RWPE1 (cell line): ENCODE measurements at regions not wholly inside any gene's neighbourhood (a gene's known extent, or its start where the extent isn't known, plus 50 kb on each side); places are given as distances from the start of the nearest gene placed in this dataset.

ENCODE experiments used
- CTCF ChIA-PET: fragments of 350-600 bp; sonication (Branson Sonifier 250); formaldehyde crosslinking; extraction: SDS; loops from one replicate; lab custom pipeline; 2021; lab: Yijun Ruan, JAX
- POLR2A ChIA-PET: fragments of 400-600 bp; formaldehyde crosslinking; extraction: SDS; loops from one replicate; lab custom pipeline; 2020; ENCODE audit warnings: antibody characterized with exemption; ENCODE audit not compliant: low non-redundant PET; lab: Yijun Ruan, JAX
- DNase-seq: peaks from one replicate; pipeline ENCODE4 v3.0.0; 2012; ENCODE audit warnings: low spot score
- H3K27ac ChIP-seq: fragments of 450-650 bp; 2 replicates; pipeline ENCODE4 v1.5.1; 2017
- CTCF ChIP-seq: fragments of 450-650 bp; conservative IDR thresholded peaks from 2 replicates; pipeline ENCODE4 v1.5.1; 2017; ENCODE audit warnings: low read depth, mild to moderate bottlenecking

GRCh38 chr3:157815739-157816138 is 290.5 kb downstream of the SHOX2 start:
- no peak for TF ChIP-seq CTCF
- ChIA-PET POLR2A (no interaction called here), CTCF (interaction anchor here (0.6 kb wide), 1 partner anchor 143 kb away, joined by 3 read pairs; no protein-coding TSS in a partner anchor)
- DNase-seq, result no peak
- H3K27ac ChIP-seq, result no peak overlapping the region

GRCh38 chr3:157810924-157811718 is 295.1 kb downstream of the SHOX2 start:
- no peak for TF ChIP-seq CTCF
- H3K27ac ChIP-seq, result no peak overlapping the region
- CTCF ChIA-PET, result no interaction called here

GRCh38 chr3:157807280-157807679 is 298.9 kb downstream of the SHOX2 start:
- peak; percentile 17 for DNase-seq
- H3K27ac ChIP-seq, result no peak overlapping the region
- CTCF ChIA-PET, result no interaction called here
- no peak for TF ChIP-seq CTCF
- POLR2A ChIA-PET, result no interaction called here

More at GRCh38 chr3:157810924-157811718, 295.1 kb downstream of the SHOX2 start:
- POLR2A ChIA-PET, result no interaction called here
- no peak for DNase-seq

GRCh38 chr3:157805538-157805937 is 300.7 kb downstream of the SHOX2 start:
- DNase-seq, result no peak
- POLR2A ChIA-PET, result no interaction called here
- no peak overlapping the region for H3K27ac ChIP-seq
- TF ChIP-seq CTCF, result no peak
- CTCF ChIA-PET, result no interaction called here

- CTCF ChIA-PET, result interaction anchor here (0.7 kb wide), 2 partner anchors 30 to 931 kb away, joined by 3 read pairs; no protein-coding TSS in a partner anchor
- no peak for TF ChIP-seq CTCF
- no peak overlapping the region for H3K27ac ChIP-seq
- POLR2A ChIA-PET, result no interaction called here
- DNase-seq, result no peak
Measured at GRCh38 chr3:157794771-157795170, 291.6 kb upstream of the VEPH1 start.

- TF ChIP-seq CTCF, result no peak
- DNase-seq, result no peak
- H3K27ac ChIP-seq, result no peak overlapping the region
- ChIA-PET CTCF (interaction anchor here (0.6 kb wide), 1 partner anchor 92 kb away, joined by 3 read pairs; no protein-coding TSS in a partner anchor), POLR2A (no interaction called here)
Measured at GRCh38 chr3:157793745-157794144, 290.5 kb upstream of the VEPH1 start.
